HUES48 (cell line): ENCODE measurements at regions not wholly inside any gene's neighbourhood (a gene's known extent, or its start where the extent isn't known, plus 50 kb on each side); places are given as distances from the start of the nearest gene placed in this dataset.

ENCODE experiments used
- H3K27ac ChIP-seq: one replicate; pipeline ENCODE4 v1.7.0; 2013; ENCODE audit warnings: low read depth, low read length, inconsistent platforms
- H3K27me3 ChIP-seq: 2 replicates; pipeline ENCODE4 v1.6.1; 2013; ENCODE audit warnings: mild to moderate bottlenecking, low read length; ENCODE audit not compliant: control insufficient read depth, insufficient read depth
- H3K36me3 ChIP-seq: 2 replicates; pipeline ENCODE4 v1.6.1; 2013; ENCODE audit warnings: low read length; ENCODE audit not compliant: control insufficient read depth, insufficient read depth
- H3K4me1 ChIP-seq: 2 replicates; pipeline ENCODE4 v1.6.1; 2013; ENCODE audit warnings: mild to moderate bottlenecking, low read length; ENCODE audit not compliant: control insufficient read depth, insufficient read depth
- H3K4me3 ChIP-seq: 2 replicates; pipeline ENCODE4 v1.5.1; 2013; ENCODE audit warnings: mild to moderate bottlenecking, low read depth, low read length
- H3K9ac ChIP-seq: 2 replicates; pipeline ENCODE4 v1.6.1; 2013; ENCODE audit warnings: mild to moderate bottlenecking, low read depth, low read length, moderate library complexity
- H3K9me3 ChIP-seq: 2 replicates; pipeline ENCODE4 v1.6.1; 2013; ENCODE audit warnings: low read length; ENCODE audit not compliant: control insufficient read depth, insufficient read depth

- H3K4me3 ChIP-seq = no peak overlapping the region
- H3K27me3 ChIP-seq = no peaks in the 10 kb centered on the region
- no peaks in the 10 kb centered on the region for H3K9me3 ChIP-seq
These were observed 1318.9 kb downstream of the AACS start for GRCh38 chr12:126384026-126384564.

GRCh38 chr12:126385785-126386184 is 1320.5 kb downstream of the AACS start:
- Histone ChIP-seq H3K4me3 (no peak overlapping the region), H3K36me3 (no peaks in the 10 kb centered on the region), H3K9me3 (no peaks in the 10 kb centered on the region), H3K9ac (no peak overlapping the region), H3K27me3 (no peaks in the 10 kb centered on the region), H3K27ac (no peak overlapping the region), H3K4me1 (peaks cover 22% of the 10 kb centered on the region)

More at GRCh38 chr12:126384026-126384564, 1318.9 kb downstream of the AACS start:
- no peak overlapping the region for H3K9ac ChIP-seq
- H3K27ac ChIP-seq = no peak overlapping the region
- peaks cover 25% of the 10 kb centered on the region for H3K4me1 ChIP-seq
- no peaks in the 10 kb centered on the region for H3K36me3 ChIP-seq

- Histone ChIP-seq H3K4me3 (no peak overlapping the region), H3K9me3 (no peaks in the 10 kb centered on the region), H3K27me3 (no peaks in the 10 kb centered on the region), H3K27ac (no peak overlapping the region), H3K4me1 (peaks cover 13% of the 10 kb centered on the region), H3K36me3 (no peaks in the 10 kb centered on the region), H3K9ac (no peak overlapping the region)
These were observed 1324.1 kb downstream of the AACS start for GRCh38 chr12:126389220-126389841.

GRCh38 chr12:126389961-126390360 is 1324.7 kb downstream of the AACS start:
- H3K9ac ChIP-seq = no peak overlapping the region
- H3K27me3 ChIP-seq = no peaks in the 10 kb centered on the region
- H3K36me3 ChIP-seq = no peaks in the 10 kb centered on the region
- H3K4me3 ChIP-seq = no peak overlapping the region
- no peaks in the 10 kb centered on the region for H3K9me3 ChIP-seq
- peaks cover 6% of the 10 kb centered on the region for H3K4me1 ChIP-seq
- no peak overlapping the region for H3K27ac ChIP-seq

GRCh38 chr12:126390969-126391566 is 1325.8 kb downstream of the AACS start:
- no peak overlapping the region for H3K4me3 ChIP-seq
- no peak overlapping the region for H3K27ac ChIP-seq
- no peaks in the 10 kb centered on the region for H3K27me3 ChIP-seq
- H3K9me3 ChIP-seq = no peaks in the 10 kb centered on the region
- H3K9ac ChIP-seq = no peak overlapping the region
- no peaks in the 10 kb centered on the region for H3K36me3 ChIP-seq
- no peaks in the 10 kb centered on the region for H3K4me1 ChIP-seq

- no peaks in the 10 kb centered on the region for H3K36me3 ChIP-seq
- no peak overlapping the region for H3K9ac ChIP-seq
- H3K4me1 ChIP-seq = no peaks in the 10 kb centered on the region
- H3K9me3 ChIP-seq = peaks cover 13% of the 10 kb centered on the region
- H3K27me3 ChIP-seq = no peaks in the 10 kb centered on the region
- H3K4me3 ChIP-seq = no peak overlapping the region
- H3K27ac ChIP-seq = no peak overlapping the region
These were observed 1331.3 kb downstream of the AACS start for GRCh38 chr12:126396536-126396935.

GRCh38 chr12:126397071-126397581 is 1331.9 kb downstream of the AACS start:
- H3K36me3 ChIP-seq = no peaks in the 10 kb centered on the region
- no peak overlapping the region for H3K9ac ChIP-seq
- peaks cover 13% of the 10 kb centered on the region for H3K9me3 ChIP-seq
- H3K4me3 ChIP-seq = no peak overlapping the region
- no peaks in the 10 kb centered on the region for H3K27me3 ChIP-seq
- no peak overlapping the region for H3K27ac ChIP-seq
- no peaks in the 10 kb centered on the region for H3K4me1 ChIP-seq

GRCh38 chr12:126397660-126398059 is 1332.4 kb downstream of the AACS start:
- Histone ChIP-seq H3K36me3 (no peaks in the 10 kb centered on the region), H3K27me3 (no peaks in the 10 kb centered on the region), H3K4me1 (no peaks in the 10 kb centered on the region), H3K27ac (no peak overlapping the region), H3K9me3 (peaks cover 13% of the 10 kb centered on the region), H3K4me3 (no peak overlapping the region), H3K9ac (no peak overlapping the region)

GRCh38 chr12:126400831-126401230 is 1335.6 kb downstream of the AACS start:
- Histone ChIP-seq H3K27me3 (no peaks in the 10 kb centered on the region), H3K36me3 (no peaks in the 10 kb centered on the region), H3K9me3 (peaks cover 13% of the 10 kb centered on the region), H3K9ac (no peak overlapping the region), H3K27ac (no peak overlapping the region), H3K4me3 (no peak overlapping the region), H3K4me1 (no peaks in the 10 kb centered on the region)

GRCh38 chr12:126404293-126404881 is 1339.2 kb downstream of the AACS start:
- Histone ChIP-seq H3K4me1 (no peaks in the 10 kb centered on the region), H3K9ac (no peak overlapping the region), H3K36me3 (no peaks in the 10 kb centered on the region), H3K27me3 (no peaks in the 10 kb centered on the region), H3K9me3 (no peaks in the 10 kb centered on the region), H3K27ac (no peak overlapping the region), H3K4me3 (no peak overlapping the region)

GRCh38 chr12:126418400-126418799 is 1353.2 kb downstream of the AACS start:
- H3K9ac ChIP-seq = no peak overlapping the region
- H3K4me3 ChIP-seq = no peak overlapping the region
- H3K27me3 ChIP-seq = no peaks in the 10 kb centered on the region
- H3K4me1 ChIP-seq = peaks cover 5% of the 10 kb centered on the region; the same call in 1 of the 2 replicates
- H3K9me3 ChIP-seq = no peaks in the 10 kb centered on the region
- H3K27ac ChIP-seq = no peak overlapping the region
- H3K36me3 ChIP-seq = no peaks in the 10 kb centered on the region
